ENCODE measurements at regions not wholly inside any gene's neighbourhood (a gene's known extent, or its start where the extent isn't known, plus 50 kb on each side); places are given as distances from the start of the nearest gene placed in this dataset.
"Not testable (repeated sequence)": the region's sequence is repeated elsewhere in the genome, so short reads cannot be mapped to it uniquely, and the experiment has no call there.

- H3K4me3 ChIP-seq (ENCODE audit: insufficient read depth, low read depth, low read length, poor library complexity, severe bottlenecking); H3K27me3 ChIP-seq (replicated peaks; ENCODE audit: control insufficient read depth, insufficient read depth, low read length, poor library complexity, severe bottlenecking); DNase-seq; H3K9me3 ChIP-seq (ENCODE audit: control insufficient read depth, low read length); H3K36me3 ChIP-seq (ENCODE audit: control insufficient read depth, insufficient read depth, low read length); H3K4me1 ChIP-seq (ENCODE audit: control insufficient read depth, insufficient read depth, low read length, poor library complexity, severe bottlenecking); H3K27ac ChIP-seq (ENCODE audit: insufficient read depth, low read length, poor library complexity, severe bottlenecking): not testable (repeated sequence)
Measured at GRCh38 chr3:71925511-71926261, 140.7 kb upstream of the PROK2 start.

DNA sequence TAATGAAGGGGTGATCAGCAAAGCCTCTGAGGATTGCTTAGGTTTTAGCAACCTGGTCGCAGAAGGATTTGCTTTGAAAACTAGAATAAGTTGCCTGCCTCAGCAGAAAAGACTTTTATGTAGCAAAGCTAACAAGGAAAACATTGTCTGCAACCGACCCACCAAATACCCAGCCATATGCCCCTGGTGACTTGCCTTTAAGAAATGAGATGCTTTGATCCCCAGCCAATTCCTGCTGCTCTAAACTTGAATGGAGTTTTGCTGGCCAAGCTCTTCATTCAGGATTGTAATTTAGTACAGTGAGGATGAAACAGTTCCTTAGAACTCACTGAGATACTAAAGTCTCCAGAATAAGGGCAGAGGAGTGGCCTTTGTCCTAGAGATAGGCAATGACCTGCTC lies 139.8 kb upstream of the PROK2 start:
- Histone ChIP-seq H3K9me3 (ENCODE audit: control insufficient read depth, low read length) (no peaks in the 10 kb centered on the region), H3K27ac (ENCODE audit: insufficient read depth, low read length, poor library complexity, severe bottlenecking) (no peak overlapping the region), H3K36me3 (ENCODE audit: control insufficient read depth, insufficient read depth, low read length) (no peaks in the 10 kb centered on the region), H3K27me3 (replicated peaks; ENCODE audit: control insufficient read depth, insufficient read depth, low read length, poor library complexity, severe bottlenecking) (no peaks in the 10 kb centered on the region), H3K4me1 (ENCODE audit: control insufficient read depth, insufficient read depth, low read length, poor library complexity, severe bottlenecking) (no peaks in the 10 kb centered on the region), H3K4me3 (ENCODE audit: insufficient read depth, low read depth, low read length, poor library complexity, severe bottlenecking) (no peak overlapping the region)
- no peak for DNase-seq

DNA sequence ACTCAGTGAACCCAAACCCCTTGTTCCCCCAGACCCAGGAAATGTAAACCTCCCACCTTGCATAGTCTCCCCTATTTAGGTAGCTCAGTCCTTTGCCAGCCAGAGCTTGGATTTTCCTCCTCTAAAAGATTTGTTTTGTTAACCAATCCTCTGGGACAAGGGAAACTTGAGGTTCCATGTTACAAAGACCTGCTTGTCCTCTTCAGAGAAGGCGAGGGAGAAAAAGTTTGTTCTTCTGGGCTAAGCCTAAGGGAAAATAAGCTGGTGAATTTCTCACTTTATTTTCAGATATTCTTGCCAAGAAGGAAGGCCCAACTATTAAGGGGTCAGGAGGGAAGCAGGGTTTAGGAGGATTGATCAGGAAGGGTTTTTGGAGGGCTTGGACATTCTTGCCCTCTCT lies 136.1 kb upstream of the PROK2 start:
- H3K36me3 ChIP-seq (ENCODE audit: control insufficient read depth, insufficient read depth, low read length): no peaks in the 10 kb centered on the region
- no peak for DNase-seq
- H3K4me1 ChIP-seq (ENCODE audit: control insufficient read depth, insufficient read depth, low read length, poor library complexity, severe bottlenecking): no peaks in the 10 kb centered on the region
- no peak overlapping the region for H3K27ac ChIP-seq (ENCODE audit: insufficient read depth, low read length, poor library complexity, severe bottlenecking)
- no peaks in the 10 kb centered on the region for H3K9me3 ChIP-seq (ENCODE audit: control insufficient read depth, low read length)
- H3K27me3 ChIP-seq (replicated peaks; ENCODE audit: control insufficient read depth, insufficient read depth, low read length, poor library complexity, severe bottlenecking): no peaks in the 10 kb centered on the region
- no peak overlapping the region for H3K4me3 ChIP-seq (ENCODE audit: insufficient read depth, low read depth, low read length, poor library complexity, severe bottlenecking)

DNA sequence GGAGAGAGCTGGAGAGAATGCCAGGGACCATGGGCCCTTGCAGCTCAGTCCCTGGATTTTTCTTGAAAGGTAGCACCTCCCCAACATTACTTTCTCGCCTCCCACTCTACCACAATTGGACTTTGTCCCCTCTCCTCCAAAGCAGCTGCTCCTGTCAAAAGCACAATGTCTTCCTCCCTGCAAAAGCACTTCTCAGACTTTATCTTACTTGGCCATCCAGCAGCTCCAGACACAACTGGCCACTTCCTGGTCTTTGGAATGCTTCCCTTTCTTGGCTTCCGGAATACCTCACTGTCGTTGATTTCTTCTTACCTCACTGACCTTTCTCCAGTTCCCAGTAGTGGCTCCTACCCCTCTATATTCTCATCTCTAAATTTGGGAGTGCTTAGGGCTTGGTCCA lies 134.6 kb upstream of the PROK2 start:
- Histone ChIP-seq H3K4me3 (ENCODE audit: insufficient read depth, low read depth, low read length, poor library complexity, severe bottlenecking) (no peak overlapping the region), H3K36me3 (ENCODE audit: control insufficient read depth, insufficient read depth, low read length) (no peaks in the 10 kb centered on the region), H3K4me1 (ENCODE audit: control insufficient read depth, insufficient read depth, low read length, poor library complexity, severe bottlenecking) (no peaks in the 10 kb centered on the region), H3K27ac (ENCODE audit: insufficient read depth, low read length, poor library complexity, severe bottlenecking) (no peak overlapping the region), H3K27me3 (replicated peaks; ENCODE audit: control insufficient read depth, insufficient read depth, low read length, poor library complexity, severe bottlenecking) (no peaks in the 10 kb centered on the region), H3K9me3 (ENCODE audit: control insufficient read depth, low read length) (no peaks in the 10 kb centered on the region)
- no peak for DNase-seq

DNA sequence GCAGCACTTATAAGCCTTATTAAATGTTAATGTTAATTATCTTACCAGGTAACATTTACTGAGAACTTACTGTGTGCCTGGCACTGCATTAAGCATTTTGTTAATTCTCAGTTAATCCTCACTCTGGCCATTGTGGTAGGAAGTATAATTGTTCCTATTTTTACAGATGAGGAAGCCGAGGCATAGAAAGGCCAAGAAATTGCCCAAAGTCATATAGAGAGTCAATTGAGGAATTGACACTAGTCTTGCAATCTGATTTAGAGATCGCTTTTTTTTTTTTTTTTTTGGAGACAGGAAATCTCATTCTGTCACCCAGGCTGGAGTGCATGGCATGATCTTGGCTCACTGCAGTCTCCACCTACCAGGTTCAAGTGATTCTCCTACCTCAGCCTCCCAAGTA lies 132.6 kb upstream of the PROK2 start:
- no peak for DNase-seq
- Histone ChIP-seq H3K4me1 (ENCODE audit: control insufficient read depth, insufficient read depth, low read length, poor library complexity, severe bottlenecking) (no peaks in the 10 kb centered on the region), H3K36me3 (ENCODE audit: control insufficient read depth, insufficient read depth, low read length) (no peaks in the 10 kb centered on the region), H3K27me3 (replicated peaks; ENCODE audit: control insufficient read depth, insufficient read depth, low read length, poor library complexity, severe bottlenecking) (no peaks in the 10 kb centered on the region), H3K4me3 (ENCODE audit: insufficient read depth, low read depth, low read length, poor library complexity, severe bottlenecking) (no peak overlapping the region), H3K27ac (ENCODE audit: insufficient read depth, low read length, poor library complexity, severe bottlenecking) (no peak overlapping the region), H3K9me3 (ENCODE audit: control insufficient read depth, low read length) (no peaks in the 10 kb centered on the region)

DNA sequence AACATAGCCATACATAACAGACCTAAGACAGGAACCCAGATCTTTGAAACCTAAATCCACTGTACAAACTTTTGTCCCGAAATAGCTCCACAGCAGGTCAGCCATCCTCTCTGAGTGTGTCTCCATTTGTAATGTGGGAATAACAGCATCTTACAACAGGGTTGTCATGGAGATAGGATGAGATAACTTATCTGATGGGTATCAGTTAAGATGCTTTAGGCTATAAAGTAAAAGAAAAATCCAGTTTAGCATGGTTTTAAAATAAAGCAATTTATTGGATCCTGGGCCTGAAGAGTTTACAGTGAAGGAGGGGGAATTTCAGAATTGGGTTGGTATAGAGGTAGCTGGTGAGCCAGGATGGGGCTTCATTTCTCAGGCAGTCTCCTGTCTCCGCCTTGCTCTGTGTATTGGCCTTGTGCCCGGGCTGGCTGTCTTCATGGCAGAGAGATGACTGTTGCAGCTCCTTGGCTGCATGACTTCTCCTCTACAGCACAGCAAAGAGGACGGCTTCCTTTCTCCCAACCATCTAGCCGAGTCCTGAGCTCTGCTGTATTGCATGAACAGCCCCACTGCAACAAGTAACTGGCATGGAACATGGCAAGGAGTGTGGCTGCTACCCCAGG lies 131.9 kb upstream of the PROK2 start:
- no peak overlapping the region for H3K27ac ChIP-seq (ENCODE audit: insufficient read depth, low read length, poor library complexity, severe bottlenecking)
- H3K4me3 ChIP-seq (ENCODE audit: insufficient read depth, low read depth, low read length, poor library complexity, severe bottlenecking): no peak overlapping the region
- H3K9me3 ChIP-seq (ENCODE audit: control insufficient read depth, low read length): no peaks in the 10 kb centered on the region
- no peaks in the 10 kb centered on the region for H3K4me1 ChIP-seq (ENCODE audit: control insufficient read depth, insufficient read depth, low read length, poor library complexity, severe bottlenecking)
- H3K36me3 ChIP-seq (ENCODE audit: control insufficient read depth, insufficient read depth, low read length): no peaks in the 10 kb centered on the region
- H3K27me3 ChIP-seq (replicated peaks; ENCODE audit: control insufficient read depth, insufficient read depth, low read length, poor library complexity, severe bottlenecking): no peaks in the 10 kb centered on the region
- DNase-seq: no peak

DNA sequence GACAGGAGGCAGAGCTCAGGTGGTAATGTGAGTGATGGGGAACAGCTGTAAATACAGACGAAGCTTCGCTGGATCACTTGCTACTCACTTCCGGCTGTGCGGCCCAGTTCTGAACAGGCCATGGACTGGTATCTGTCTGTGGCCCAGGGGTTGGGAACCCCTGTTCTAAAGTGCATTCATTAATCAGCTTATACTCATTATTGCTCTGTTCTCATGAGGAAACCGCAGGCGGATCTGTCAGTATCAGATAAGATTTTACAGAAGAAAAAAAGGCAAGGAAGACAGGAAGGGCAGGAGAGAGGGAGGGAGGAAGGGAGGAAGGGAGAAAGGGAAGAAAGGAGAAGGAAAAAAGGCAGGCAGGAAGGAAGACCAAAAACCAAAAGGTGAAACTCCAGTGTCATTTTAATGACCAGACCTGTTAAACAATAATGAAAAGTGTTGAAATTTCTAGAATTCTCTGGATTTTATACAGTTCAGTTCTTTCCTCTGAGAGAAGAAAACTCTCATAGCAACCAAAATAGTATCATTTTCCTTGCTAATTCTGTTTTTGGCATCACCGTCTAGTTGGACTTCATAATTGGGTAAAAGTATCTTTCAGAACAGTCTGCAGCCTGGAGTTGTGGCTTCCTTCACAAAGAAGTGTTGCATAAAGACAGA lies 128.0 kb upstream of the PROK2 start:
- Histone ChIP-seq H3K4me1 (ENCODE audit: control insufficient read depth, insufficient read depth, low read length, poor library complexity, severe bottlenecking) (no peaks in the 10 kb centered on the region), H3K4me3 (ENCODE audit: insufficient read depth, low read depth, low read length, poor library complexity, severe bottlenecking) (no peak overlapping the region), H3K36me3 (ENCODE audit: control insufficient read depth, insufficient read depth, low read length) (no peaks in the 10 kb centered on the region), H3K27ac (ENCODE audit: insufficient read depth, low read length, poor library complexity, severe bottlenecking) (no peak overlapping the region), H3K9me3 (ENCODE audit: control insufficient read depth, low read length) (no peaks in the 10 kb centered on the region), H3K27me3 (replicated peaks; ENCODE audit: control insufficient read depth, insufficient read depth, low read length, poor library complexity, severe bottlenecking) (no peaks in the 10 kb centered on the region)
- DNase-seq: no peak

DNA sequence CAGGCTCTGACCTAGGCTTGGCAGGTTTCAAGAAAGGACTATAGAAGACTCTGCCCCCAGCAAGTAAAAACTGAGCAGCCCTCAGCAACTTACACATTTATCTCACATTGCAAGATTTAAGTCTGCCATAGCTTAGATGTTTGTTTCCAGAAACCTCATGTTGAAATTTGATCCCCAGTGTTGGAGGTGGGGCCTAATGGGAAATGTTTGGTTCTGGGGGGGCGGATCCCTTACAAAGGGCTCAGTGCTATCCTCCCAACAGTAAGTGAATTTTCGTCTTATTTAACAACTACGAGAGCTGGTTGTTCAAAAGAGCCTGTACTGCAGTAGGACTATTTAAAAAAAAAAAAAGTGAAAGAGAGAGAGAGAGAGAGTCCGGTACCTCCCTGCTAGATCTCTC lies 125.2 kb upstream of the PROK2 start:
- no peak overlapping the region for H3K27ac ChIP-seq (ENCODE audit: insufficient read depth, low read length, poor library complexity, severe bottlenecking)
- DNase-seq: no peak
- no peaks in the 10 kb centered on the region for H3K36me3 ChIP-seq (ENCODE audit: control insufficient read depth, insufficient read depth, low read length)
- no peaks in the 10 kb centered on the region for H3K27me3 ChIP-seq (replicated peaks; ENCODE audit: control insufficient read depth, insufficient read depth, low read length, poor library complexity, severe bottlenecking)
- no peaks in the 10 kb centered on the region for H3K9me3 ChIP-seq (ENCODE audit: control insufficient read depth, low read length)
- no peaks in the 10 kb centered on the region for H3K4me1 ChIP-seq (ENCODE audit: control insufficient read depth, insufficient read depth, low read length, poor library complexity, severe bottlenecking)
- H3K4me3 ChIP-seq (ENCODE audit: insufficient read depth, low read depth, low read length, poor library complexity, severe bottlenecking): no peak overlapping the region

- no peaks in the 10 kb centered on the region for H3K4me1 ChIP-seq (ENCODE audit: control insufficient read depth, insufficient read depth, low read length, poor library complexity, severe bottlenecking)
- no peak overlapping the region for H3K27ac ChIP-seq (ENCODE audit: insufficient read depth, low read length, poor library complexity, severe bottlenecking)
- no peaks in the 10 kb centered on the region for H3K9me3 ChIP-seq (ENCODE audit: control insufficient read depth, low read length)
- DNase-seq: no peak
- H3K4me3 ChIP-seq (ENCODE audit: insufficient read depth, low read depth, low read length, poor library complexity, severe bottlenecking): no peak overlapping the region
- H3K36me3 ChIP-seq (ENCODE audit: control insufficient read depth, insufficient read depth, low read length): no peaks in the 10 kb centered on the region
- no peaks in the 10 kb centered on the region for H3K27me3 ChIP-seq (replicated peaks; ENCODE audit: control insufficient read depth, insufficient read depth, low read length, poor library complexity, severe bottlenecking)
Measured at GRCh38 chr3:71907996-71908395, 123.0 kb upstream of the PROK2 start.

- H3K4me1 ChIP-seq (ENCODE audit: control insufficient read depth, insufficient read depth, low read length, poor library complexity, severe bottlenecking): no peaks in the 10 kb centered on the region
- H3K4me3 ChIP-seq (ENCODE audit: insufficient read depth, low read depth, low read length, poor library complexity, severe bottlenecking): no peak overlapping the region
- H3K36me3 ChIP-seq (ENCODE audit: control insufficient read depth, insufficient read depth, low read length): no peaks in the 10 kb centered on the region
- no peak for DNase-seq
- no peaks in the 10 kb centered on the region for H3K27me3 ChIP-seq (replicated peaks; ENCODE audit: control insufficient read depth, insufficient read depth, low read length, poor library complexity, severe bottlenecking)
- H3K9me3 ChIP-seq (ENCODE audit: control insufficient read depth, low read length): no peaks in the 10 kb centered on the region
- H3K27ac ChIP-seq (ENCODE audit: insufficient read depth, low read length, poor library complexity, severe bottlenecking): no peak overlapping the region
Measured at GRCh38 chr3:71906976-71907375, 122.0 kb upstream of the PROK2 start.
